Retinal pigment epithelial cell (primary cell): ENCODE measurements at regions not wholly inside any gene's neighbourhood (a gene's known extent, or its start where the extent isn't known, plus 50 kb on each side); places are given as distances from the start of the nearest gene placed in this dataset.

Source experiments
- DNase-seq: peaks from one replicate; pipeline ENCODE4 v3.0.0-alpha.2; 2010; ENCODE audit warnings: low read depth
- H3K4me3 ChIP-seq: 2 replicates; pipeline ENCODE4 v1.5.1; 2011; ENCODE audit warnings: mild to moderate bottlenecking, low read length, control low read depth, moderate library complexity
- TF ChIP-seq, protein P1 (sequence below): conservative IDR thresholded peaks from 2 replicates; pipeline ENCODE4 v1.5.1; 2011; ENCODE audit warnings: low read depth, low read length, control low read depth, inconsistent platforms

GRCh38 chr4:126361287-126361686 is 1046.5 kb downstream of the FAT4 start:
- TF ChIP-seq, protein P1, sequence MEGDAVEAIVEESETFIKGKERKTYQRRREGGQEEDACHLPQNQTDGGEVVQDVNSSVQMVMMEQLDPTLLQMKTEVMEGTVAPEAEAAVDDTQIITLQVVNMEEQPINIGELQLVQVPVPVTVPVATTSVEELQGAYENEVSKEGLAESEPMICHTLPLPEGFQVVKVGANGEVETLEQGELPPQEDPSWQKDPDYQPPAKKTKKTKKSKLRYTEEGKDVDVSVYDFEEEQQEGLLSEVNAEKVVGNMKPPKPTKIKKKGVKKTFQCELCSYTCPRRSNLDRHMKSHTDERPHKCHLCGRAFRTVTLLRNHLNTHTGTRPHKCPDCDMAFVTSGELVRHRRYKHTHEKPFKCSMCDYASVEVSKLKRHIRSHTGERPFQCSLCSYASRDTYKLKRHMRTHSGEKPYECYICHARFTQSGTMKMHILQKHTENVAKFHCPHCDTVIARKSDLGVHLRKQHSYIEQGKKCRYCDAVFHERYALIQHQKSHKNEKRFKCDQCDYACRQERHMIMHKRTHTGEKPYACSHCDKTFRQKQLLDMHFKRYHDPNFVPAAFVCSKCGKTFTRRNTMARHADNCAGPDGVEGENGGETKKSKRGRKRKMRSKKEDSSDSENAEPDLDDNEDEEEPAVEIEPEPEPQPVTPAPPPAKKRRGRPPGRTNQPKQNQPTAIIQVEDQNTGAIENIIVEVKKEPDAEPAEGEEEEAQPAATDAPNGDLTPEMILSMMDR: no peak
- no peak for DNase-seq
- H3K4me3 ChIP-seq: no peak overlapping the region

DNA sequence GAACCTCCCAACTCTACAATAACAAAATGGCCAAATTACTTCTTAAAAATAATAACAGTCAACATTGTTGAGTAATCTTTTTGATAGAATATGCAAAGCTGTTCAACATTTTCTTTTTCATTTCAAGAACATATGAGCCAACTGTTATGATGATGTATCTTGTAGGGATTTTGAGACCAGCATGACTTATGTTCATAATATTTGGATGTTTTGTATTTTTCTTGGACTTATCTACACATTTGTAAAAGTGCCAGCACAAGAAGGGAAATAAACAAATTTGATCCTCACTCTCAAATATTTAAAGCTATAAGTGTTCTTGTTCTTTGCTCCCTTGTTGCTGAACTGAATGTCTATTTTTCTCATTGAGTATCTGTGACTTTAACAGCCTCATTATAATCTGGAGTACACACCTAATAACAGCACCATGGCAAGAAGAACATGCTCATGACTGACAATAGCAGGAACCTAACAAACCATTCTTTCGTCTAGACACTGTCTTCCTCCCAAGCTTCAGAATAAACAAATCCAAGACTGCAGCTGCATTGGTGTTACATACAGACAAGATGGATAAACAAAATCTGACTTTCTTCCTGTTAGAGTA is 1049.7 kb downstream of the FAT4 start:
- TF ChIP-seq, protein P1: no peak
- DNase-seq: no peak
- no peak overlapping the region for H3K4me3 ChIP-seq

GRCh38 chr4:126369076-126369475 is 1054.3 kb downstream of the FAT4 start:
- DNase-seq: no peak
- no peak overlapping the region for H3K4me3 ChIP-seq
- TF ChIP-seq, protein P1: no peak

DNA sequence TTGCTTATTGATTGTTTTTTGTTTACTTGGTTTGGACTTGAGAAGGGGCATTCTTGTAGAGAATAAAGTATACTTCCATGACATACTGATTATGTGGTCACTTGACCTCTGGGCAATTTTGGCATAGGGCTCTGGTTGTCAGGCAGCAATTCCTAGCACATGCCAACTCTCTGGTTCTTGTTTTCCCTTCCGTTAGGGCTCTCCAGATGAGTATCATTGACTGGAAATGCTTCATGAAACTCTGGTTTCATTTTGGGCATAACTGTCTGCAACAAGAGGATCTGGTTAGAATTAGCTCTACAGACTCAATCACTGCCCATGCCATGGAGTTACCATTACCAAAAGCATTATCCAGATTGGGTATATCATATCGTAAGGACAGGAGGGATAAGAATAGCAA is 1057.9 kb downstream of the FAT4 start:
- no peak for DNase-seq
- no peak overlapping the region for H3K4me3 ChIP-seq
- TF ChIP-seq, protein P1: no peak

DNA sequence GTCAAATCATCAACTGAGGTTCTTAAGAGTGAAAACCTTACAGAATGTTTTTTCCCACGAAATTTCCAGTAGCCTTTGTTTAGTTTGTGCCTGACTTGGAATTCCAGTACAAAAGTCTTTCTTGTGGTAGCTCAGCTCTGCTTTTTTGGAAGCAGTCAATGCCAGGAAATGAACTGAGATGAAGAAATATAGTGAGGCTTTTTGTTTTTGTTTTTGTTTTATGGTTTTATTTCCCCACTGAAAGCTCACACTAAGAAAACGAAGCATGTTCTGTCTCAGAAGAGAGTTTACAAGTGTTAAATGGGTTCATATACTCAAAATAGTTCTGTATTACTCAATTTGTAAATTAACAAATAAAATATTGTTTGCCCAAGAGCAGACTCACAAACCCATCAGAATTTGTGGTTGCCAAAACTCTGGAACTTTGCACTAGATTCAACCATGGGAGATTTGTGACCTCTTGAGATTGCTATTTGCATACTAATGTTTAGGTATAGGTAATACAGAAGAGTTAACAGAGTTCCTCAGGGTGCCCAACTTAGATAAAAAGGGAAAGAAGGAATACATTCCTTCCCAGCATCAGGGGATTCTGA is 1060.8 kb downstream of the FAT4 start:
- H3K4me3 ChIP-seq: no peak overlapping the region
- TF ChIP-seq, protein P1: no peak
- no peak for DNase-seq

GRCh38 chr4:126385954-126386353 is 1071.2 kb downstream of the FAT4 start:
- TF ChIP-seq, protein P1: no peak
- DNase-seq: no peak
- no peak overlapping the region for H3K4me3 ChIP-seq

GRCh38 chr4:126386512-126386911 is 1071.8 kb downstream of the FAT4 start:
- no peak for DNase-seq
- TF ChIP-seq, protein P1: no peak
- no peak overlapping the region for H3K4me3 ChIP-seq
